Spleen (tissue), 11 donors: ENCODE measurements at regions not wholly inside any gene's neighbourhood (a gene's known extent, or its start where the extent isn't known, plus 50 kb on each side); places are given as distances from the start of the nearest gene placed in this dataset.

Experiments used
- DNase-seq: peaks from one replicate; pipeline ENCODE4 v3.0.0-alpha.2; 2020
- H3K27ac ChIP-seq, 8 donors: fragments of 200-600 bp; sonication (generic) in 7 of 8; 1 replicate in 4 of 8; 2 replicates in 4 of 8; pipeline versions ENCODE4 v1.5.0 to v1.8.0; 2016 to 2021; ENCODE audit warnings: inconsistent platforms in 4 of 8, mild to moderate bottlenecking in 4 of 8, moderate library complexity in 1 of 8
- H3K27me3 ChIP-seq, 7 donors: fragments of 200-600 bp; sonication (generic) in 6 of 7; replicated peaks in 1 of 7; 1 replicate in 4 of 7; 2 replicates in 3 of 7; pipeline versions ENCODE4 v1.5.0 to v1.8.0; 2016 to 2021; ENCODE audit warnings: inconsistent platforms in 3 of 7, mild to moderate bottlenecking in 1 of 7
- H3K36me3 ChIP-seq, 6 donors: fragments of 200-600 bp; sonication (generic) in 5 of 6; 1 replicate in 4 of 6; 2 replicates in 2 of 6; pipeline versions ENCODE4 v1.5.0 to v1.8.0; 2016 to 2021; ENCODE audit warnings: inconsistent platforms in 2 of 6
- H3K4me1 ChIP-seq, 6 donors: fragments of 200-600 bp; sonication (generic) in 5 of 6; 1 replicate in 3 of 6; 2 replicates in 3 of 6; pipeline versions ENCODE4 v1.5.0 to v1.8.0; 2016 to 2021; ENCODE audit warnings: inconsistent platforms in 3 of 6
- H3K4me3 ChIP-seq, 8 donors: fragments of 200-600 bp; sonication (generic) in 7 of 8; 1 replicate in 4 of 8; 2 replicates in 4 of 8; pipeline versions ENCODE4 v1.5.0 to v1.8.0; 2016 to 2021; ENCODE audit warnings: inconsistent platforms in 4 of 8, mild to moderate bottlenecking in 4 of 8, moderate library complexity in 2 of 8
- H3K9me3 ChIP-seq, 8 donors: fragments of 200-600 bp; sonication (generic) in 7 of 8; 1 replicate in 4 of 8; 2 replicates in 4 of 8; pipeline versions ENCODE4 v1.5.0 to v1.8.0; 2016 to 2021; ENCODE audit warnings: inconsistent platforms in 4 of 8
- CTCF ChIP-seq, 11 experiments: fragments of 200-600 bp in 7 of 11; fragments of 450-650 bp in 4 of 11; sonication (generic) in 4 of 11; IDR thresholded peaks in 8 of 11; conservative IDR thresholded peaks in 3 of 11; 1 replicate in 7 of 11; 2 replicates in 4 of 11; pipeline versions ENCODE4 v1.4.0 to v1.8.0; 2016 to 2021; ENCODE audit warnings: antibody characterized with exemption in 11 of 11, inconsistent platforms in 4 of 11, mild to moderate bottlenecking in 1 of 11
- POLR2A ChIP-seq, 3 donors: fragments of 450-650 bp; IDR thresholded peaks; one replicate each; pipeline ENCODE4 v1.5.1; 2017; ENCODE audit warnings: antibody characterized with exemption in 3 of 3, mild to moderate bottlenecking in 1 of 3
- POLR2AphosphoS5 ChIP-seq, 3 donors: sonication (generic); formaldehyde crosslinking; IDR thresholded peaks; one replicate each; pipeline ENCODE4 v1.5.1; 2017; ENCODE audit warnings: antibody characterized with exemption in 3 of 3
- WGBS, 5 donors: extraction: QIAGEN DNeasy Blood & Tissue Kit in 3 of 5; methylation state at CpG; one replicate each; pipeline versions ENCODE4 v1.1.5 to v1.1.7; 2013 to 2018; 5-methylcytosine and 5-hydroxymethylcytosine counted together
- intact Hi-C: fragments of 100-400 bp; cut with DNase I; formaldehyde crosslinking; loops from one replicate; pipeline ENCODE4 v1.15.0; 2023; ENCODE audit warnings: low total_unique reads
- donor health status: healthy with polysubstance abuse.
- donor health status: DM: no; HTN: no; CAD: no; lungs with moderate emphysema.
- donor health status: DM: no; HTN: no; CAD: no.
- donor health status: Bipolar disorder and iron deficiency.
- donor health status: healthy.
- donor health status: DM: no; HTN: no; CAD: no.
- donor health status: DM: yes; HTN: yes; CAD: no.

- intact Hi-C loops: no loop called here
- DNase-seq: no peak
- Histone ChIP-seq H3K36me3 (no peaks in the 10 kb centered on the region), H3K27ac (no peak overlapping the region), H3K9me3 (peaks cover 0 to 27% (median 0%) of the 10 kb centered on the region in 8 donors), H3K4me3 (no peak overlapping the region), H3K27me3 (no peaks in the 10 kb centered on the region), H3K4me1 (no peaks in the 10 kb centered on the region)
- no peak for TF ChIP-seq POLR2AphosphoS5 (IDR thresholded peaks at IDR 0.05)
- WGBS, 5 donors: 84 to 91% (median 86%) methylated on average over 4 of the region's 4 CpGs
These were observed 805.2 kb downstream of the GALC start for GRCh38 chr14:87187786-87188185.

- TF ChIP-seq POLR2AphosphoS5 (IDR thresholded peaks at IDR 0.05): no peak
- no peaks in the 10 kb centered on the region for H3K27me3 ChIP-seq
- H3K4me1 ChIP-seq: no peaks in the 10 kb centered on the region
- intact Hi-C loops: no loop called here
- H3K27ac ChIP-seq: no peak overlapping the region
- WGBS, 5 donors: 67 to 80% (median 71%) methylated on average over 5 of the region's 5 CpGs
- no peak overlapping the region for H3K4me3 ChIP-seq
- no peak for DNase-seq
- peaks cover 0 to 26% (median 0%) of the 10 kb centered on the region in 8 donors for H3K9me3 ChIP-seq
- no peaks in the 10 kb centered on the region for H3K36me3 ChIP-seq
These were observed 806.2 kb downstream of the GALC start for GRCh38 chr14:87186737-87187136.

GRCh38 chr14:87185961-87186560, 806.9 kb downstream of the GALC start:
- intact Hi-C loops: no loop called here
- TF ChIP-seq POLR2A (IDR thresholded peaks at IDR 0.05) (no peak), CTCF (IDR thresholded peaks at IDR 0.05 in 8 of 11, conservative IDR thresholded peaks at IDR 0.05 in 3 of 11) (no peak), POLR2AphosphoS5 (IDR thresholded peaks at IDR 0.05) (no peak)
- WGBS, 5 donors: 50 to 72% (median 65%) methylated on average over 10 of the region's 10 CpGs
- Histone ChIP-seq H3K9me3 (peaks cover 0 to 20% (median 0%) of the 10 kb centered on the region in 8 donors), H3K36me3 (no peaks in the 10 kb centered on the region), H3K27ac (no peak overlapping the region), H3K4me1 (no peaks in the 10 kb centered on the region), H3K27me3 (no peaks in the 10 kb centered on the region), H3K4me3 (no peak overlapping the region)
- no peak for DNase-seq

GRCh38 chr14:87184180-87184579, 808.8 kb downstream of the GALC start:
- WGBS, 5 donors: 65 to 84% (median 78%) methylated on average over 4 of the region's 4 CpGs
- peaks cover 0 to 15% (median 0%) of the 10 kb centered on the region in 8 donors for H3K9me3 ChIP-seq
- H3K36me3 ChIP-seq: no peaks in the 10 kb centered on the region
- H3K4me3 ChIP-seq: no peak overlapping the region
- intact Hi-C loops: no loop called here
- H3K4me1 ChIP-seq: no peaks in the 10 kb centered on the region
- H3K27ac ChIP-seq: no peak overlapping the region
- no peak for TF ChIP-seq POLR2A (IDR thresholded peaks at IDR 0.05)
- no peak for TF ChIP-seq POLR2AphosphoS5 (IDR thresholded peaks at IDR 0.05)
- TF ChIP-seq CTCF (IDR thresholded peaks at IDR 0.05 in 8 of 11, conservative IDR thresholded peaks at IDR 0.05 in 3 of 11): no peak
- no peak for DNase-seq
- no peaks in the 10 kb centered on the region for H3K27me3 ChIP-seq

- WGBS, 5 donors: 63 to 91% (median 85%) methylated on average over 3 of the region's 3 CpGs
- H3K4me1 ChIP-seq: no peaks in the 10 kb centered on the region
These were observed 811.7 kb downstream of the GALC start for GRCh38 chr14:87181288-87181687.

More at GRCh38 chr14:87181288-87181687, 811.7 kb downstream of the GALC start:
- Histone ChIP-seq H3K27me3 (no peaks in the 10 kb centered on the region), H3K27ac (no peak overlapping the region), H3K4me3 (no peak overlapping the region), H3K36me3 (no peaks in the 10 kb centered on the region), H3K9me3 (peaks cover 0 to 10% (median 0%) of the 10 kb centered on the region in 8 donors)
- no peak for DNase-seq
- TF ChIP-seq CTCF (IDR thresholded peaks at IDR 0.05 in 8 of 11, conservative IDR thresholded peaks at IDR 0.05 in 3 of 11) (no peak), POLR2A (IDR thresholded peaks at IDR 0.05) (no peak), POLR2AphosphoS5 (IDR thresholded peaks at IDR 0.05) (no peak)
- intact Hi-C loops: no loop called here
